ENCODE measurements at regions not wholly inside any gene's neighbourhood (a gene's known extent, or its start where the extent isn't known, plus 50 kb on each side); places are given as distances from the start of the nearest gene placed in this dataset.

- no peak for TF ChIP-seq CTCF (IDR thresholded peaks at IDR 0.05)
- H3K4me3 ChIP-seq = no peak overlapping the region
- H3K27me3 ChIP-seq (replicated peaks; ENCODE audit: insufficient read depth) = no peaks in the 10 kb centered on the region
- H3K36me3 ChIP-seq = no peaks in the 10 kb centered on the region
- no peaks in the 10 kb centered on the region for H3K9me3 ChIP-seq
- no peak overlapping the region for H3K27ac ChIP-seq
- H3K4me1 ChIP-seq (ENCODE audit: control insufficient read depth in 1 of 2, low read depth in 2 of 2) = no peaks in the 10 kb centered on the region
- ATAC-seq (ENCODE audit: insufficient number of reproducible peaks, low FRiP score, low read depth) = no peak
- DNase-seq (ENCODE audit: low spot score) = no peak
These were observed 1281.2 kb upstream of the SORCS1 start for GRCh38 chr10:108445746-108446145.

GRCh38 chr10:108443636-108444035, 1279.1 kb upstream of the SORCS1 start:
- Histone ChIP-seq H3K4me1 (ENCODE audit: control insufficient read depth in 1 of 2, low read depth in 2 of 2) (no peaks in the 10 kb centered on the region), H3K9me3 (no peaks in the 10 kb centered on the region), H3K27ac (no peak overlapping the region), H3K4me3 (no peak overlapping the region), H3K36me3 (no peaks in the 10 kb centered on the region), H3K27me3 (replicated peaks; ENCODE audit: insufficient read depth) (no peaks in the 10 kb centered on the region)
- DNase-seq (ENCODE audit: low spot score) = no peak
- ATAC-seq (ENCODE audit: insufficient number of reproducible peaks, low FRiP score, low read depth) = no peak
- no peak for TF ChIP-seq CTCF (IDR thresholded peaks at IDR 0.05)

- Histone ChIP-seq H3K36me3 (no peaks in the 10 kb centered on the region), H3K27ac (no peak overlapping the region), H3K9me3 (no peaks in the 10 kb centered on the region), H3K4me1 (ENCODE audit: control insufficient read depth in 1 of 2, low read depth in 2 of 2) (no peaks in the 10 kb centered on the region), H3K27me3 (replicated peaks; ENCODE audit: insufficient read depth) (no peaks in the 10 kb centered on the region), H3K4me3 (no peak overlapping the region)
- ATAC-seq (ENCODE audit: insufficient number of reproducible peaks, low FRiP score, low read depth) (no peak), DNase-seq (ENCODE audit: low spot score) (no peak)
- no peak for TF ChIP-seq CTCF (IDR thresholded peaks at IDR 0.05)
These were observed 1274.9 kb upstream of the SORCS1 start for GRCh38 chr10:108439397-108439796.

- no peak for DNase-seq (ENCODE audit: low spot score)
- no peak overlapping the region for H3K27ac ChIP-seq
- no peak for TF ChIP-seq CTCF (IDR thresholded peaks at IDR 0.05)
- no peaks in the 10 kb centered on the region for H3K4me1 ChIP-seq (ENCODE audit: control insufficient read depth in 1 of 2, low read depth in 2 of 2)
- no peaks in the 10 kb centered on the region for H3K9me3 ChIP-seq
- ATAC-seq (ENCODE audit: insufficient number of reproducible peaks, low FRiP score, low read depth) = no peak
- H3K36me3 ChIP-seq = no peaks in the 10 kb centered on the region
- H3K27me3 ChIP-seq (replicated peaks; ENCODE audit: insufficient read depth) = no peaks in the 10 kb centered on the region
- H3K4me3 ChIP-seq = no peak overlapping the region
These were observed 1271.6 kb upstream of the SORCS1 start for GRCh38 chr10:108436096-108436495.

- no peaks in the 10 kb centered on the region for H3K4me1 ChIP-seq (ENCODE audit: control insufficient read depth in 1 of 2, low read depth in 2 of 2)
- no peak overlapping the region for H3K27ac ChIP-seq
- no peak for ATAC-seq (ENCODE audit: insufficient number of reproducible peaks, low FRiP score, low read depth)
- H3K4me3 ChIP-seq = no peak overlapping the region
- no peaks in the 10 kb centered on the region for H3K9me3 ChIP-seq
- no peaks in the 10 kb centered on the region for H3K27me3 ChIP-seq (replicated peaks; ENCODE audit: insufficient read depth)
- TF ChIP-seq CTCF (IDR thresholded peaks at IDR 0.05) = no peak
- H3K36me3 ChIP-seq = no peaks in the 10 kb centered on the region
- DNase-seq (ENCODE audit: low spot score) = no peak
These were observed 1270.2 kb upstream of the SORCS1 start for GRCh38 chr10:108434559-108435252.
